ENCODE measurements at regions not wholly inside any gene's neighbourhood (a gene's known extent, or its start where the extent isn't known, plus 50 kb on each side); places are given as distances from the start of the nearest gene placed in this dataset.

DNA sequence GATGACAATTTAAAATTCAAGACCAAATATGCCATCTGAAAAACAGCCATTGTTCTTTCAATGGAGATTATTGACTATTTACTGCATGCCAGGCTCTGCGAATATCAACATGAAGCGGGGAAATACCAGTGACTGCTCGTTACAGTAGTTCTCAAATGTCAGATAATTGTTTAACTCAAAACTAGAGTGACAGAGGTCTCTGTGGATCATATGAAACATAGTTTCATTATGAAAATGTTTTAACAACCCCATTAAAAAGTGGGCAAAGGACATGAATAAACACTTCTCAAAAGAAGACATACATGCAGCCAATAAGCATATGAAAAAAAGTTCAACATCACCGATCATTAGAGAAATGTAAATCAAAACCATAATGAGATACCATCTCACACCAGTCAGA lies 50.0 kb upstream of the GPR149 start:
- no peak for DNase-seq (ENCODE audit: low spot score in 2 of 2)
- in situ Hi-C loops (cut with MboI; ENCODE audit: low sequenced_read_pairs), result no loop called here
- Histone ChIP-seq H3K4me3 (no peak overlapping the region), H3K27me3 (ENCODE audit: low read depth) (no peaks in the 10 kb centered on the region), H3K4me1 (no peaks in the 10 kb centered on the region), H3K36me3 (replicated peaks) (no peaks in the 10 kb centered on the region), H3K9me3 (no peaks in the 10 kb centered on the region)

Data from HAP-1 (cell line).